Adipocyte (in vitro differentiated cells): ENCODE measurements at regions not wholly inside any gene's neighbourhood (a gene's known extent, or its start where the extent isn't known, plus 50 kb on each side); places are given as distances from the start of the nearest gene placed in this dataset.
"Not testable (repeated sequence)": the region's sequence is repeated elsewhere in the genome, so short reads cannot be mapped to it uniquely, and the experiment has no call there.

Source experiments
- DNase-seq: peaks from one replicate; pipeline ENCODE4 v3.0.0-alpha.2; 2015; ENCODE audit warnings: low read depth
- H3K27me3 ChIP-seq: replicated peaks from 2 replicates; pipeline ENCODE4 v1.7.0; 2013; ENCODE audit warnings: mild to moderate bottlenecking, low read length, moderate library complexity; ENCODE audit not compliant: control insufficient read depth, insufficient read depth
- H3K36me3 ChIP-seq: 2 replicates; pipeline ENCODE4 v1.7.0; 2013; ENCODE audit warnings: low read length, mild to moderate bottlenecking, moderate library complexity; ENCODE audit not compliant: control insufficient read depth, insufficient read depth, severe bottlenecking
- H3K4me1 ChIP-seq: 2 replicates; pipeline ENCODE4 v1.7.0; 2013; ENCODE audit warnings: mild to moderate bottlenecking, low read length, moderate library complexity; ENCODE audit not compliant: control insufficient read depth, insufficient read depth
- H3K4me3 ChIP-seq: 2 replicates; pipeline ENCODE4 v1.7.0; 2013; ENCODE audit warnings: mild to moderate bottlenecking, low read length, moderate library complexity
- H3K9ac ChIP-seq: 2 replicates; pipeline ENCODE4 v1.7.0; 2013; ENCODE audit warnings: mild to moderate bottlenecking, low read length, moderate library complexity
- H3K9me3 ChIP-seq: 2 replicates; pipeline ENCODE4 v1.7.0; 2013; ENCODE audit warnings: mild to moderate bottlenecking, low read length, moderate library complexity; ENCODE audit not compliant: control insufficient read depth

- Histone ChIP-seq H3K9ac (no peak overlapping the region), H3K9me3 (no peaks in the 10 kb centered on the region), H3K27me3 (no peaks in the 10 kb centered on the region), H3K4me3 (no peak overlapping the region), H3K4me1 (no peaks in the 10 kb centered on the region), H3K36me3 (peaks cover 3% of the 10 kb centered on the region)
- no peak for DNase-seq
These were observed 54.6 kb upstream of the MORC3 start for GRCh38 chr21:36265431-36265830.

- H3K4me3 ChIP-seq, H3K27me3 ChIP-seq, DNase-seq, H3K4me1 ChIP-seq, H3K9ac ChIP-seq, H3K9me3 ChIP-seq, H3K36me3 ChIP-seq: not testable (repeated sequence)
These were observed 52.2 kb upstream of the MORC3 start for GRCh38 chr21:36267828-36268227.

- H3K9me3 ChIP-seq, H3K9ac ChIP-seq, H3K4me1 ChIP-seq, H3K36me3 ChIP-seq, H3K4me3 ChIP-seq, DNase-seq, H3K27me3 ChIP-seq: not testable (repeated sequence)
These were observed 51.7 kb upstream of the MORC3 start for GRCh38 chr21:36268264-36268663.
